BE2C (cell line): ENCODE measurements at regions not wholly inside any gene's neighbourhood (a gene's known extent, or its start where the extent isn't known, plus 50 kb on each side); places are given as distances from the start of the nearest gene placed in this dataset.
"Not testable (repeated sequence)": the region's sequence is repeated elsewhere in the genome, so short reads cannot be mapped to it uniquely, and the experiment has no call there.

Experiments used
- DNase-seq: peaks from one replicate; pipeline ENCODE4 v3.0.0-alpha.2; 2020
- H3K27me3 ChIP-seq: fragments of 250-450 bp; sonication (Bioruptor Pico); 2 replicates; pipeline ENCODE4 v1.5.1; 2020; ENCODE audit warnings: mild to moderate bottlenecking
- H3K36me3 ChIP-seq: fragments of 250-450 bp; sonication (Bioruptor Pico); 2 replicates; pipeline ENCODE4 v1.5.1; 2020; ENCODE audit warnings: mild to moderate bottlenecking
- H3K4me1 ChIP-seq: fragments of 250-450 bp; sonication (Bioruptor Pico); 2 replicates; pipeline ENCODE4 v1.5.1; 2020
- H3K4me3 ChIP-seq: 2 replicates; pipeline ENCODE4 v1.5.1; 2011; ENCODE audit warnings: low read depth, low read length
- H3K9me3 ChIP-seq: fragments of 250-450 bp; sonication (Bioruptor Pico); 2 replicates; pipeline ENCODE4 v1.5.1; 2020

DNA sequence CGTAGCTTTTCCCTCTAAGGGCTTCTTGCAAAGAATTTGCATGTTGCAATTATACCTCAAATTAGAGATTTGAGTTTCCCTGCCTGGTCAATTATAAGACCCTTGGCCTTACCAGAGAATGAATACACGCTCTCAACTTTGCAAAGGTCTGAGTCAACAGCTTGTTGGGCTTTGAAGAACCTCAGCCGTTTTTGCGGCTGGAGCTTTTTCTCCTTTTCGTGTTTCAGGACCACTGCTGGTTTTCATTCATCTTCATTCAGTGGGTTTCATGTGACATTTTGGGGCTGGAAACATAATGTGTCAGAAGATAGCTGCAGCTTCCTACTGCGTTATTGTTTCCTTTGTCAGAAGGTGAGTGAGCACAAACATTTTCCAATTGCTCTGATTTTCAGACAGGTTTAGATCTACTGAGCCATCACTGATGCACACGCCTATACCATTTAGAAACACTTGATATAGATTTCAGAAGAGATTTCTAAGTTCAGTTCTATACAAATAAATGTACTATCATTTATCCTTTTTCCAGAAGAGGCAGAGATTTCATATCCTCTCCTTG, 152.3 kb downstream of the SPDYE17 start:
- not testable (repeated sequence) for H3K4me3 ChIP-seq, H3K36me3 ChIP-seq, H3K9me3 ChIP-seq, H3K4me1 ChIP-seq, DNase-seq, H3K27me3 ChIP-seq

GRCh38 chr7:76875760-76876159, 156.4 kb downstream of the SPDYE17 start:
- H3K27me3 ChIP-seq, H3K4me1 ChIP-seq, H3K9me3 ChIP-seq, H3K4me3 ChIP-seq, DNase-seq, H3K36me3 ChIP-seq: not testable (repeated sequence)

DNA sequence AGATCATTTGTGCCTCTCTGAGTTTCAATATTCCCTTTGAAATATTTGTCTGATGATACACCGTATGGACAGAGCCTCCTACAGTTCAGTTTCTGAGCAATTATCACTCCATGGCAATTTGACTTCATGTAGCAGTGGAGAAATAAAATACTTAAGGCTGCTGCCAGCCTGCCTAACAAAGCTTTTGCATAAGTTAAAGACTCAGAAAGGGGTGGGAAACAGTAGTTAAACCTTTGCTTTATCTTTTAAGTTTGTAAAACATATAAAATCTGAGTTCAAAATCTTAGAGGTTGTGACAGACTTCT, 161.7 kb downstream of the SPDYE17 start:
- H3K27me3 ChIP-seq, H3K36me3 ChIP-seq, H3K4me3 ChIP-seq, H3K9me3 ChIP-seq, H3K4me1 ChIP-seq, DNase-seq: not testable (repeated sequence)

- H3K4me1 ChIP-seq, H3K4me3 ChIP-seq, DNase-seq, H3K27me3 ChIP-seq, H3K9me3 ChIP-seq, H3K36me3 ChIP-seq: not testable (repeated sequence)
These were observed 164.7 kb downstream of the SPDYE17 start for GRCh38 chr7:76867364-76867889.

GRCh38 chr7:76863150-76863773, 168.9 kb downstream of the SPDYE17 start:
- not testable (repeated sequence) for H3K4me1 ChIP-seq, DNase-seq, H3K27me3 ChIP-seq, H3K9me3 ChIP-seq, H3K4me3 ChIP-seq, H3K36me3 ChIP-seq

GRCh38 chr7:76862241-76862640, 169.9 kb downstream of the SPDYE17 start:
- H3K4me1 ChIP-seq, DNase-seq, H3K9me3 ChIP-seq, H3K36me3 ChIP-seq, H3K4me3 ChIP-seq, H3K27me3 ChIP-seq: not testable (repeated sequence)

DNA sequence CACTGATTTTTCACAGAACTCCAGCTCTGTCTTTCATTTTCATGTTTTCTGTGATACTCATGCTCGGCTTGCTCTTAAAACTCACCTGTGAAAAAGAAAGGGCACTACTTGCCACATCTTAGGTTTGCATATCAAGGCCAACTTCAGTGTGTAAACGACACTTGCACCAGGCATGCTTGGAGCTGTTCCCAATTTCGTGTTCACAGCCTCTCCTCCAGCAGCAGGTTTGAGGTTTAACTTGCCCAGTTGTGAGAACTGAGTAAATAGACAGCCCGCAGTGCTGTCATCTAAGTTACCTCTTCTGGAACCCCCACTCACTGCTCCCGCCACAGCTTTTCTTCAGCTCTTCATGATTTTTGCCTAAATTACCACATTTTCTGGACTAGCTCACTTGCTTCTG, 172.2 kb downstream of the SPDYE17 start:
- not testable (repeated sequence) for H3K4me1 ChIP-seq, H3K36me3 ChIP-seq, H3K4me3 ChIP-seq, H3K27me3 ChIP-seq, DNase-seq, H3K9me3 ChIP-seq

DNA sequence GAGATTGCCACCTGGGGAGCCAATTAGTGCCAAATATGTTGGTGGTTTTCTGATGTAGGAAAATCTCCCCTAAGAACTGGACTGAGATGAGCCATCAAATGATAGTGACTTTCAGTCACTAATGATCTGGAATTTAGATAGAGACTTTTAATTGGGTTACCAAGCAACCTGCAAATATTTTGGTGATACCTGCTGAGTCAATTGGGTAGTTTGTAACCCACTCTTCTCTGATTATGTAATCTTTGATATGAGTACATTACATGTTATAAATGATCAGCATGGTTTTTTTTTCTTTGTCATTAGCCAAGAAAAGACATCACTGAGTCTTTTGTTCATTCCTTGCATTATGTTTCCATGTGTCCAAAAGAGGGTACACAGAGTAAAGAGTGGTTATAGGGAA, 177.5 kb downstream of the SPDYE17 start:
- DNase-seq, H3K9me3 ChIP-seq, H3K36me3 ChIP-seq, H3K27me3 ChIP-seq, H3K4me3 ChIP-seq, H3K4me1 ChIP-seq: not testable (repeated sequence)

- not testable (repeated sequence) for H3K4me1 ChIP-seq, DNase-seq, H3K36me3 ChIP-seq, H3K4me3 ChIP-seq, H3K27me3 ChIP-seq, H3K9me3 ChIP-seq
These were observed 179.2 kb downstream of the SPDYE17 start for GRCh38 chr7:76852787-76853584.

GRCh38 chr7:76852362-76852761, 179.8 kb downstream of the SPDYE17 start:
- H3K4me1 ChIP-seq, DNase-seq, H3K36me3 ChIP-seq, H3K4me3 ChIP-seq, H3K9me3 ChIP-seq, H3K27me3 ChIP-seq: not testable (repeated sequence)

DNA sequence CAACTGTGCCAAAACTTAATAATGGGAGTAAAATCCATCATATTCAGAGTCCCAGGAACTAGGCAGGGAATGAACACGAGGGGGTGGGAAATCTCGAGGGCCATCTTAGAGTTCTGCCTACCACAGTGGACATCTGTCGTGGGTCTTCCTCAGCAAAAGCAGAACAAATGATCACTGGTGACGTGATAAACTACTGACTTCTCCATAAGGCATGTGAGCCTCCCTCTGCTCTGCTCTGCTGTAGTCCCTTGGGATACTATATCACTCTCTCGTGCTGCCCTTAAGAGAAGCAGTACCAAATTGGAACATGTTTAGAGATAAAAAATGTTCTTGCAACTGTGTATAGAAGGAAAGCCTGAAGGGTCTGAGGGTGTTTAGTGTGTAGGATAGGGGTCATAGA, 180.5 kb downstream of the SPDYE17 start:
- not testable (repeated sequence) for H3K9me3 ChIP-seq, H3K27me3 ChIP-seq

GRCh38 chr7:76849887-76850563, 182.1 kb downstream of the SPDYE17 start:
- H3K27me3 ChIP-seq, H3K4me1 ChIP-seq, H3K4me3 ChIP-seq, H3K36me3 ChIP-seq, DNase-seq, H3K9me3 ChIP-seq: not testable (repeated sequence)

More for the DNA sequence above, 180.5 kb downstream of the SPDYE17 start:
- H3K4me3 ChIP-seq, H3K36me3 ChIP-seq, H3K4me1 ChIP-seq, DNase-seq: not testable (repeated sequence)

DNA sequence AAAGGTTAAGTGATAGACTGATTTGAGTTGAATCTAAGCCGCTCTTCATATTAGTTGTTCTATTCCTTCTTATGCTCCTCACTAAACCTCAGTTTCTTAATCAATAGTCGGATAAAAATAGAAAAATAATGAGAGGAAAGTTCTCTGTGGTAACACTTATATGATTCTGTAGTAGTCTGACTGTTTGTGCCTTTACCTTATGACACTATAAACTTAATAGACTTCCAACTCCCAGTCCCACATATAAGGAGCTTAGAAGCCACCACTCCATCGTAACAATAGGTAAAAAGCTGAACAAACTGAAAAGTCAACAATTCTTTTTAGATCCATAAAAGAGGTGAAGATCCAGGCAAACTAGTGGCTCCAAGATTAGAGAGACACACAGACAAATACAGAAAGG, 192.3 kb downstream of the SPDYE17 start:
- H3K4me1 ChIP-seq, H3K27me3 ChIP-seq, DNase-seq, H3K4me3 ChIP-seq, H3K36me3 ChIP-seq, H3K9me3 ChIP-seq: not testable (repeated sequence)

DNA sequence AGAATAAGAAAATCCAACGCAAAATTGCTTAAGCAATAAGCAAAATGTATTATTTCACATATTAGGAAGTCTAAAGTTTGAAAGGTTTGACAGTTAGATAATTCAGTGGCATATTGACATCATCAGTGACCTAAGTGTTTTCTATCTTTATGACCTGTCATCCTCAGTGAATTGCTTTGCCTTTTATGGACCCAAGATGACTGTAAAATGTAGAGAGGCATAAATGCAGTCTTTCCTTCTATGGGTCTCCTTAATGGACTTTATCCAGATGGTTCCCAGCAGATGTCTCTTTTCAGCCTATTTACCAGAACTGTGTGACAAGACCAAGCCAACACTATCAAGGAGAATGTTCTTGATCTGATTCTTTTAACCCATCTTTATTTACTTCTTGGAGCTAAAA, 192.9 kb downstream of the SPDYE17 start:
- not testable (repeated sequence) for DNase-seq, H3K9me3 ChIP-seq, H3K4me1 ChIP-seq, H3K36me3 ChIP-seq, H3K4me3 ChIP-seq, H3K27me3 ChIP-seq

DNA sequence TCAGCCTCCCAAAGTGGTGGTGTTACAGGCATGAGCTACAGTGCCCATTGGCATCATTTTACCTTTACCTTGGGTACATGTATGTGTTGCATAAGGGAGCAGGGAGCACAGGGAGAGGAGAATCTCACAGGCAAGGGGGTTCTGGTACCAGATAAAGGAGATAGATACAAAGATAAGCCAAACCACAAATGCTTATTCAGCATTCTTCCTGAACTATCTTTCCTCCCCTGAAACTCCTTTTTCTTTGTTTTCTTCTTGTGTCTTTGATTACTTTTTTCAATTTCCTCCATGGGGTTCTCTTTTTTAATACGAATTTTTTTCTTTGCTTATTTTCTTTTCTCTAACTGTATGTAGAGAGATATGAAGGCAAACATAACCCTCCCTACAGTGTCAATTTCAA, 193.8 kb downstream of the SPDYE17 start:
- not testable (repeated sequence) for H3K36me3 ChIP-seq, H3K27me3 ChIP-seq, H3K9me3 ChIP-seq, H3K4me1 ChIP-seq, H3K4me3 ChIP-seq, DNase-seq

DNA sequence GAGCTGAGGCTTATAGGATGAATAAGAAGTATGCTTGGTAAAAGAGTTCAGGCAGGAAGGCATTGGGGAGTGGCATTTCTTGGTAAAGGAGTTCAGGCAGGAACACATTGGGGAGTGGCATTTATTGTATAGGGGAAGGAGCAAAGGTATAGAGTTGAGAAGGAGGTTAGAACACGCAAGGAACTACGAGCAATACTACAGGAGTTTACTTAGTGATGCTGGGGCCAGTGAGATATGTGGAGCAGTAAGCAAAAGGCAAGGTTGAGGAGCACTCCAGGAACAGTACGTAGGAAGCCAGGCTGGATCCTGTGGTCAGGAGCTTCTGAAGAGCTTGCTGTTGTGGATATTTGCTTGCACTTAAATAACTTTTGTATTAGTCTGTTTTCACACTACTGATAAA, 202.2 kb upstream of the POMZP3 start:
- H3K27me3 ChIP-seq, H3K9me3 ChIP-seq, H3K36me3 ChIP-seq, H3K4me3 ChIP-seq, DNase-seq, H3K4me1 ChIP-seq: not testable (repeated sequence)
